ENCODE measurements at regions not wholly inside any gene's neighbourhood (a gene's known extent, or its start where the extent isn't known, plus 50 kb on each side); places are given as distances from the start of the nearest gene placed in this dataset.

DNA sequence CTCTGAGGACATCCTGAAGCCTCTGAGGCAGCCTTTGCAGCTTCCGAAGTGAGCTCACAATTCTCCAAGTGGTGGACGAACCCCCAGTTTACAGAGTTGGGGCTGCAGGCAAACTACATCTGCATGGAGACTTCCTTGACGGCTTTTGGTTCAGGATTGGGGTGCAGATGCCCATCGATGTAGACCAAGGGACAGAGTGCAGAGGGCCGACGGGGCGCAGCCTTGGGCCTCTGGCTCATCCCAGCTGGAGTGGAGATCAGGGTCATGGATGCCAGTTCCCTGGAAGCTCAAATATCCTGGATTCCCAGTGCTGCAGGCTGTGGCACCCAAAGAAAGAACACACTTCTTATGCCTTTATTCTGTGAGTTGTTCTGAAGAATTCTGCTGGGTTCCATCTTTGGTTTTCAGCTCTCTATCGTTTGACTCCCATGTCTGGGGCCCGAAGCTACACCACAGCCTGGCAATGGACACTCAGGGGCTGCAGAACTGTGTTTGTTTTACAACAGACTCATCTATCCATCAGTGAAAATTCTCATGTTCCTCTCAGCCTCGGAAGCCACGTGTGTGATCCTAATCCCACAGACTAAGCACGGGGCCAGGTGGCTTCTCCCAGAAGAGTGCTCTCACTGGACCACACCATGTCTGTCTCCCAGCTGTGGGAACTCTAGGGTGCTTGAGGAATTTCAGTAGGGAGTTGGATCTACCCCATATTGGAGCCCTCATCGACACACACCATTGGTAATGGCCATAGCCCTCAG is 414.1 kb upstream of the MYT1L start:
- DNase-seq (ENCODE audit: low spot score), result no peak
- H3K9me3 Mint-ChIP-seq (ENCODE audit: unreplicated experiment), result no peaks in the 10 kb centered on the region
- TF ChIP-seq, protein P1, sequence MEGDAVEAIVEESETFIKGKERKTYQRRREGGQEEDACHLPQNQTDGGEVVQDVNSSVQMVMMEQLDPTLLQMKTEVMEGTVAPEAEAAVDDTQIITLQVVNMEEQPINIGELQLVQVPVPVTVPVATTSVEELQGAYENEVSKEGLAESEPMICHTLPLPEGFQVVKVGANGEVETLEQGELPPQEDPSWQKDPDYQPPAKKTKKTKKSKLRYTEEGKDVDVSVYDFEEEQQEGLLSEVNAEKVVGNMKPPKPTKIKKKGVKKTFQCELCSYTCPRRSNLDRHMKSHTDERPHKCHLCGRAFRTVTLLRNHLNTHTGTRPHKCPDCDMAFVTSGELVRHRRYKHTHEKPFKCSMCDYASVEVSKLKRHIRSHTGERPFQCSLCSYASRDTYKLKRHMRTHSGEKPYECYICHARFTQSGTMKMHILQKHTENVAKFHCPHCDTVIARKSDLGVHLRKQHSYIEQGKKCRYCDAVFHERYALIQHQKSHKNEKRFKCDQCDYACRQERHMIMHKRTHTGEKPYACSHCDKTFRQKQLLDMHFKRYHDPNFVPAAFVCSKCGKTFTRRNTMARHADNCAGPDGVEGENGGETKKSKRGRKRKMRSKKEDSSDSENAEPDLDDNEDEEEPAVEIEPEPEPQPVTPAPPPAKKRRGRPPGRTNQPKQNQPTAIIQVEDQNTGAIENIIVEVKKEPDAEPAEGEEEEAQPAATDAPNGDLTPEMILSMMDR (IDR thresholded peaks at IDR 0.05; ENCODE audit: unreplicated experiment), result no peak
- peaks cover 4% of the 10 kb centered on the region for H3K27me3 Mint-ChIP-seq (ENCODE audit: unreplicated experiment)
- H3K36me3 Mint-ChIP-seq (ENCODE audit: low read depth, unreplicated experiment), result peaks cover 2% of the 10 kb centered on the region
- H3K27ac Mint-ChIP-seq (ENCODE audit: unreplicated experiment), result no peak overlapping the region
- H3K4me1 Mint-ChIP-seq (ENCODE audit: unreplicated experiment), result no peaks in the 10 kb centered on the region
- H3K4me3 Mint-ChIP-seq (ENCODE audit: unreplicated experiment), result no peak overlapping the region

DNA sequence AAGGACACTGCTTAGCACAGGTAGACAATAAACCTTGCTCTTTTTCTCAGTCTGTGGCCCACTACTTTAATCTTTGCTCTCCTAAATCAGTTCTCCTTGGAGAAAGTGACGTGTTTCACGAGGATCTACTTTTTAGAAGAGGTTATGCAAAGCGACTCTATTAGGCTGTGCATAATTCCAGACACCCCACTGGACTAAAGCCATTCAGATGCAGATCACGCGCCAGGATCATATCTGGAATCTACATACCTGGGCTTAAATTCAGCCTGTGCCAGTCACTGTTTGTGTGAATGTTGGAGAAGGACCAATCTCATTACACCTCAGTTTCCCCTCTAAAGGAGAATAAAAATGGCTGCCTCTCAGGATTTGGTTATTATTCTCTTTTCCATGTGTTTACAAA is 413.0 kb upstream of the MYT1L start:
- H3K9me3 Mint-ChIP-seq (ENCODE audit: unreplicated experiment), result no peaks in the 10 kb centered on the region
- TF ChIP-seq, protein P1 (IDR thresholded peaks at IDR 0.05; ENCODE audit: unreplicated experiment), result no peak
- DNase-seq (ENCODE audit: low spot score), result no peak
- H3K36me3 Mint-ChIP-seq (ENCODE audit: low read depth, unreplicated experiment), result no peaks in the 10 kb centered on the region
- H3K4me1 Mint-ChIP-seq (ENCODE audit: unreplicated experiment), result no peaks in the 10 kb centered on the region
- peaks cover 7% of the 10 kb centered on the region for H3K27me3 Mint-ChIP-seq (ENCODE audit: unreplicated experiment)
- H3K27ac Mint-ChIP-seq (ENCODE audit: unreplicated experiment), result no peak overlapping the region
- H3K4me3 Mint-ChIP-seq (ENCODE audit: unreplicated experiment), result no peak overlapping the region

DNA sequence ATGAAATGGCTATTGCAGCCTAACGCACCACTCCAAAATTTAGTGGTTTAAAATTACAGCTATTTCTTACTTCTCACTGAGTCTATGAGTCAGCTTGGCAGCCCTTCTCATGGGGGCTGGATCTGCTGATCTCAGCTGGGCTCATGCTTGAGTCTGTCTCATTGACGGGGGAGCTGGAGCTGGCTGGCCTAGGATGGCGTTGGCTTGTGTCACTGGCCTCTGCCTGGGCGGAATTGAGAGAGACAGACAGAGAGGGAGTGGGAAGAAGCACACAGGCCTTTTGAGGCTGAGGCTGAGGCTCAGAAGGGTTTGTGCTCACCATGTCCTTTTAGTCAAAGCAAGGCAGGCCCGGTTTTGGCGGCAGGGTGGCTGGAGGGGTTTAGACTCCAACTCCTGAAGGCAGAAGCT is 412.1 kb upstream of the MYT1L start:
- no peak overlapping the region for H3K4me3 Mint-ChIP-seq (ENCODE audit: unreplicated experiment)
- DNase-seq (ENCODE audit: low spot score), result no peak
- no peaks in the 10 kb centered on the region for H3K36me3 Mint-ChIP-seq (ENCODE audit: low read depth, unreplicated experiment)
- peaks cover 7% of the 10 kb centered on the region for H3K27me3 Mint-ChIP-seq (ENCODE audit: unreplicated experiment)
- no peaks in the 10 kb centered on the region for H3K4me1 Mint-ChIP-seq (ENCODE audit: unreplicated experiment)
- no peak overlapping the region for H3K27ac Mint-ChIP-seq (ENCODE audit: unreplicated experiment)
- TF ChIP-seq, protein P1 (IDR thresholded peaks at IDR 0.05; ENCODE audit: unreplicated experiment), result no peak
- no peaks in the 10 kb centered on the region for H3K9me3 Mint-ChIP-seq (ENCODE audit: unreplicated experiment)

DNA sequence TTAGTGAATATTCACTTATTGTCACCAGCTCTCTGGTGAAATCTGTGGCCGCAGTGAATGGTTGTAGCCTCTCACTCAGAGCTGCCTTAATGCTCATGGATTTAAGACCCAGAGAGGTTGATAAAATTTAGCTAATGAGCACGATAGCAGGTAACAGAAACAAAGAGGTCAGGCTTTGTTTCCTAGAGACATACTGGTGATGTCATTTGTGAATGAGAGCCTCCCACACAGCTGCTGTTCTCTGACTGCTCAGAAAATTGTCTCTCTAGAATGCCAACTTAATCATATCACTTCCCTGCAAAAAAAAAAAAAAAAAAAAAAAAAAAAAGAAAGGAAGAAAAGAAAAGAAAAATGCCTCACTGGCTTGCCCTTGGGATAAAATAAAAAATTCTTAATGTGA is 411.7 kb upstream of the MYT1L start:
- no peak for DNase-seq (ENCODE audit: low spot score)
- H3K4me1 Mint-ChIP-seq (ENCODE audit: unreplicated experiment), result no peaks in the 10 kb centered on the region
- no peak overlapping the region for H3K4me3 Mint-ChIP-seq (ENCODE audit: unreplicated experiment)
- H3K9me3 Mint-ChIP-seq (ENCODE audit: unreplicated experiment), result no peaks in the 10 kb centered on the region
- TF ChIP-seq, protein P1 (IDR thresholded peaks at IDR 0.05; ENCODE audit: unreplicated experiment), result no peak
- peaks cover 7% of the 10 kb centered on the region for H3K27me3 Mint-ChIP-seq (ENCODE audit: unreplicated experiment)
- H3K36me3 Mint-ChIP-seq (ENCODE audit: low read depth, unreplicated experiment), result no peaks in the 10 kb centered on the region
- H3K27ac Mint-ChIP-seq (ENCODE audit: unreplicated experiment), result no peak overlapping the region

DNA sequence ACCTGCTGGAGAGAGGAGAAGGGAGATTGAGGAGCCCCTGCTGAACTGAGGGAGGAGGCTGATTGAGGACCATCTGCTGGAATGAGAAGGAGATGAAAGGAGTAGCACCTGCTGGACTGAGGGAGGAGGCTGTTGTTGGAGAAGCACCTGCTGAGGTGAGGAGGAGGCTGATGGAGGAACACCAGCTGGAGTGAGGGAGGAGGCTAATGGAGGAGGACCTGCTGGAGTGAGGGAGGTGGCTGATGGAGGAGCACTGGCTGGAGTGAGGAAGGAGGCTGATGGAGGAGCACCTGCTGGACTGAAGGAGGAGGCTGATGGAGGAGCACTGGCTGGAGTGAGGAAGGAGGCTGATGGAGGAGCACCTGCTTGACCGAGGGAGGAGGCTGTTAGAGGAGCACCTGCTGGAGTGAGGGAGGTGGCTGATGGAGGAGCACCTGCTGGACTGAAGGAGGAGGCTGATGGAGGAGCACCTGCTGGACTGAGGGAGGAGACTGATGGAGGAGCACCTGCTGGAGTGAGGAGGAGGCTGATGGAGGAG is 409.2 kb upstream of the MYT1L start:
- Mint-ChIP-seq H3K9me3 (ENCODE audit: unreplicated experiment) (no peaks in the 10 kb centered on the region), H3K4me1 (ENCODE audit: unreplicated experiment) (no peaks in the 10 kb centered on the region), H3K27me3 (ENCODE audit: unreplicated experiment) (peaks cover 5% of the 10 kb centered on the region), H3K36me3 (ENCODE audit: low read depth, unreplicated experiment) (no peaks in the 10 kb centered on the region), H3K27ac (ENCODE audit: unreplicated experiment) (no peak overlapping the region), H3K4me3 (ENCODE audit: unreplicated experiment) (no peak overlapping the region)
- TF ChIP-seq, protein P1 (IDR thresholded peaks at IDR 0.05; ENCODE audit: unreplicated experiment), result no peak
- DNase-seq (ENCODE audit: low spot score), result no peak

All from endothelial cell (in vitro differentiated cells).